GM12864 (cell line): ENCODE measurements at regions not wholly inside any gene's neighbourhood (a gene's known extent, or its start where the extent isn't known, plus 50 kb on each side); places are given as distances from the start of the nearest gene placed in this dataset.

Experiments used
- DNase-seq: peaks from one replicate; pipeline ENCODE4 v3.0.0-alpha.2; 2011; ENCODE audit warnings: low read depth
- H3K4me3 ChIP-seq: 2 replicates; pipeline ENCODE4 v1.5.1; 2011; ENCODE audit warnings: mild to moderate bottlenecking, low read depth, low read length, control low read depth
- TF ChIP-seq, protein P1 (sequence below): IDR thresholded peaks from 2 replicates; pipeline ENCODE4 v1.5.1; 2011; ENCODE audit warnings: low read depth, mild to moderate bottlenecking, moderate library complexity, low read length, control low read depth, inconsistent platforms; ENCODE audit errors: missing control alignments

DNA sequence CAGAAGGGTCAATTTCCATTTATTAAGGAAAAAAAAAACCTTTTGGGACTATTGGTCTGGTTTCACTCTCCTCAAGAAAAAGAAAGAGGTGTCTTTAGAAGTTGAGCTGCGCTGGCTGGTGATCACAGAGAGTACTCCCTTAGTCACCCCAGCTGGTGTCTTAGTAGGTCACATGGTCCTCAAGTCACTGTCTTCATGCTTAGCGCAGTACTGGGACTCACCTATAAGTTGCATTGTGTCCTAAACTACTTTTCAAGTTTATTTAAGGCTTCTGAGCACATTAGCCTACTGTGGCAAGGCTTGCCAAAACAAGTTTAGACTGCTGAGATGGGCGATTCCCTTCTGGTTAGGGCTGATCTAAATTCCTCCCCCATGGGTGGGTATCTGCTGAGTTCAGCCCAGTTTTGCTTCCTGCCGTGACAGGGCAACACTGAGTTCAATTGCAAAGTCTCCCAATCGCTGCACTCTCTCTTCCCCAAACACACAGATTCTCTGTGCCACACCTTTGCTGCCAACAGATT, 824.9 kb upstream of the CRIM1 start:
- TF ChIP-seq, protein P1, sequence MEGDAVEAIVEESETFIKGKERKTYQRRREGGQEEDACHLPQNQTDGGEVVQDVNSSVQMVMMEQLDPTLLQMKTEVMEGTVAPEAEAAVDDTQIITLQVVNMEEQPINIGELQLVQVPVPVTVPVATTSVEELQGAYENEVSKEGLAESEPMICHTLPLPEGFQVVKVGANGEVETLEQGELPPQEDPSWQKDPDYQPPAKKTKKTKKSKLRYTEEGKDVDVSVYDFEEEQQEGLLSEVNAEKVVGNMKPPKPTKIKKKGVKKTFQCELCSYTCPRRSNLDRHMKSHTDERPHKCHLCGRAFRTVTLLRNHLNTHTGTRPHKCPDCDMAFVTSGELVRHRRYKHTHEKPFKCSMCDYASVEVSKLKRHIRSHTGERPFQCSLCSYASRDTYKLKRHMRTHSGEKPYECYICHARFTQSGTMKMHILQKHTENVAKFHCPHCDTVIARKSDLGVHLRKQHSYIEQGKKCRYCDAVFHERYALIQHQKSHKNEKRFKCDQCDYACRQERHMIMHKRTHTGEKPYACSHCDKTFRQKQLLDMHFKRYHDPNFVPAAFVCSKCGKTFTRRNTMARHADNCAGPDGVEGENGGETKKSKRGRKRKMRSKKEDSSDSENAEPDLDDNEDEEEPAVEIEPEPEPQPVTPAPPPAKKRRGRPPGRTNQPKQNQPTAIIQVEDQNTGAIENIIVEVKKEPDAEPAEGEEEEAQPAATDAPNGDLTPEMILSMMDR, result no peak
- DNase-seq, result no peak
- no peak overlapping the region for H3K4me3 ChIP-seq

DNA sequence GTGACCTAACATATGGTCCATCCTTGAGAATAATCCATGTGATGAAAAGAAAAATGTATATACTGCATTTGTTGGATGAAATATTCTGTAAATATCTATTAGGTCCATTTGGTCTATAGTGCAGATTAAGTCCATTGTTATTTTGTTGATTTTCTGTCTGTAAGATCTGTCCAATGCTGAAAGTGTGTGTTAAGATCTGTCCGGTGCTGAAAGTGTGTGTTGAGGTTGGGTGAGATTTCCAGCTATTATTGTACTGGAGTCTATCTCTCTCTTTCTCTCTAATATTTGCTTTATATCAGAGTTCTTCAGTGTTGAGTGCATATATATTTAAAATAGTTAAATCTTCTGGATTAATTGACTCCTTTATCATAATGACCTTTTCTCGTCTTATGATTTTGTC, 828.8 kb upstream of the CRIM1 start:
- no peak for DNase-seq
- TF ChIP-seq, protein P1, result no peak
- H3K4me3 ChIP-seq, result no peak overlapping the region

DNA sequence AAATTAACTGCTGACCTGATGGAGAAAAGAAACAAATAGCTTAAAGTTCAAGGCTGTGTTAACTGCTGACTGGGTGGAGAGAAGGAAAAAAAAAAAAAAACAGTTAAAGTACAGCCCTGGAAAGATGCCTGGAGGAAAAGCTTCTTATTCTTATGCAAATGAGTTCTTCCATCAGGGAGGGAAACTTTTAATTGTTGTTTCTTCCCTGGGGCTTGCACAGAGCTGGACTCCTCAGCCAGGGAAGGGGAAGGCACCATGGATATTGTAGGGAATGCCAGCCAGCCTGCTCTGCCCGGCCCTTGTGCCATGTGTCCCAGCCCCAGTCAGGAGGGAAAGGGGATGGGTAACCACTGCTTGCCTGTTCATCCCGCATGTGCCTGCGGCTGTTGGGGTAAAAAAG, 833.1 kb upstream of the CRIM1 start:
- TF ChIP-seq, protein P1, result no peak
- no peak overlapping the region for H3K4me3 ChIP-seq
- no peak for DNase-seq

DNA sequence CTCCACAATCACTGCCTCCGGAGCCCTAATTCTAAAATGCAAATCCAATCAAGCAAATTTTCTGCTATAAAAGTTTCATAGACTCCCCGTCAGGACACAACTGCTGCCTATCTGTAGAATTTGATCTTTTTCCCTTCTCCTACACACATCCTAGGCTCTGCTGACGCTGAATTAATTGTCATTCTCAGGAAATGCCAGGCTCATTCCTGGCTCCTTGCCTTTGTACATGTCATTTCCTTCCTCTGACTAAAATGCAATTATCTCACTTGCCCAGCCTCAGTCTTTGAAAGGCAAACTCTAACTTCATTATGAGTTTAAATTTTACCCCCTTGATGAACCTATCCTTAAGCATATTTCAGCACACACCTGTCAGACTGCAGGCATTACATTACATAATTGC, 844.9 kb upstream of the CRIM1 start:
- TF ChIP-seq, protein P1, result no peak
- H3K4me3 ChIP-seq, result no peak overlapping the region
- DNase-seq, result no peak

DNA sequence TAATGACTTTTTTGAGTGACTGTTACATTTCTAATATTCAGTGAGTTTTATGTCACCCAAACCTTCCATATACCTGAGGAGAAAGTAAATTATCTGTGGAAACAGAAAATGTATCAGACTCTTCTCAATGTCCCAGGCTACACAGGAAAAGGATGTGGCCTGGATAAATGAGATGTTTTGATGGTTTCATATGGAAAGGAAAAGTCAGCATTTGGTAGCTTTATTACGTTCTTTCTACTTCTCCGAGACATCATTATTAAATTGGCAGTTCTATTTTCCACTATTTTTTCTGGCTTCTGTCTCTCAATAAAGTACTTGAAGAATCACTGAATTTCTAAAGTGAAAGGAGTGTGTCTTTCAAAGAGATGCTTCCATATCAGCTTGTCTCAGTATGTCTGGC, 847.0 kb upstream of the CRIM1 start:
- no peak for DNase-seq
- TF ChIP-seq, protein P1, result no peak
- H3K4me3 ChIP-seq, result no peak overlapping the region

DNA sequence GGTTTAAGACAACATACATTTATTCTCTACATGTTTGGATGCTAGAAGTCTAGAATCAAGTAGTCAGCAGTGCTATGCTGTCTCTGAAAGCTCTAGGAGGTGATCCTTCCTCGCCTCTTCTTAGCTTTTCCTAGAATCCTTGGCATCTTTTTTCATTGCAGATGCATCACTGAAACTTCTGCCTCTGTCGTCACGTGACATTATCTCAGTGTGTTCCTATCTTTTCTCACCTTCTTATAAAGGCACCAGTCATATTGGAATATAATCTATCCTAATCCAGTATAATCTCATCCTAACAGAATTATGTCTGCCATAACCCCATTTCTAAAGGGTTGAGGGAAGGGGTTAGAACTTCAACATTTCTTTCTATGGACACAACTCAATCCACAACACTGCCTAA, 851.2 kb upstream of the CRIM1 start:
- no peak for DNase-seq
- TF ChIP-seq, protein P1, result no peak
- H3K4me3 ChIP-seq, result no peak overlapping the region

DNA sequence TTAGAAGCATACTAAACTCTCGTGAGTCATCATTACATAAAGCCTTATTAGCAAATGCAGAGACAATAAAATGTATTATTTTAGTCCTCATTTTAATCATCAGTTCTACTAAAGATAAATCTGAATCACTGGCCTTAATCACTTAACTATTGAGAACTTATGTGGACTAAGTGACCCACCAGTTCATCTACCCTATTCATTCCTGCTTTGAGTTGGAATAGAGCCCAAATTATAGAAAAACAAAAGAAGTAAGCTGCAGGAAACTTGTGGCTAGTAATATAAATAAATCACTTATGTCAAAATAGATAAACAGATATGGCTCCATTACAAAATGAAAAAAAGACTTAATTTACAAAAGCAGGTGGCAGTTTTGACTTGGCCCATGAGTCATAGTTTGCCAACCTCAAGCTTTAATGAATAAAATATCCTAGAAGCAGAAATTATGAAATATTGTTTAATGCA, 851.8 kb upstream of the CRIM1 start:
- no peak overlapping the region for H3K4me3 ChIP-seq
- TF ChIP-seq, protein P1, result no peak
- no peak for DNase-seq
